NOMO-1 treated with DMSO at 0.1 percent for 48 hours (cell line): ENCODE measurements at regions not wholly inside any gene's neighbourhood (a gene's known extent, or its start where the extent isn't known, plus 50 kb on each side); places are given as distances from the start of the nearest gene placed in this dataset.
"Not testable (repeated sequence)": the region's sequence is repeated elsewhere in the genome, so short reads cannot be mapped to it uniquely, and the experiment has no call there.

Experiments used
- DNase-seq: peaks from one replicate; lab custom pipeline; 2025; ENCODE audit not compliant: unreplicated experiment; lab: John Stamatoyannopoulos, UW

DNA sequence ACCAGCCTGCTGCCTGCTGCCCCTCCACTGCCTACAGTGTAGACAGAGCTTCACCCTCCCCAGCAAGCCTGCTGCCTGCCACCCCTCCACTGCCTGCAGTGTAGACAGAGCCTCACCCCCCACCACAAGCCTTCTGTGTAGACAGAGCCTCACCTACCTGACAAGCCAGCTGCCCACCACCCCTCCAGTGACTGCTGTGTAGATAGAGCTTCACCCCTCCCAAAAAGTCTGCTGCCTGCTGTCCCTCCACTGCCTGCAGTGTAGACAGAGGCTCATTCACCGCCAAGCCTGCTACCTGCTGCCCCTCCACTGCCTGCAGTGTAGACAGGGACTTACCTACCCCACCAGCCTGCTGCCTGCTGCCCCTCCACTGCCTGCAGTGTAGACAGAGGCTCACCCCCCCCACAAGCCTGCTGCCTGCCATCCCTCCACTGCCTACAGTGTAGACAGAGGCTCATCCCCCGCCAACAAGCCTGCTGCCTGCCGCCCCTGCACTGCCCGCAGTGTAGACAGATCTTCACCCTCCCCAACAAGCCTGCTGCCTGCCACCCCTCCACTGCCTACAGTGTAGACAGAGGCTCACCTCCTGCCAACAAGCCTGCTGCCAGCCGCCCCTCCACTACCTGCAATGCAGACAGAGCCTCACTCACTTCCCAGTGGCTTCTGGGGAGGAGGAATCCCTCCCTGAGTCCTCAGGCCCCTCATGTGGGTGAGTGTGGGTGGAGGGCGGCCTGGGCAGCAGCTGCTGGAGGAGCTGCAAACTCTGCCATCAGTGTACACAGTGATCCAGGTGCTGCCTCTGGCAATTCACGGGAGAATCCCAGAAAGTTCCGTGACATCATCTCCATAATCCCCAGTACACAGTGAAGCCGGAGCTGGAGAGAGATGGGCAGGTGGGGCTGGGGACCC, 140.9 kb downstream of the DLL1 start:
- no peak for DNase-seq

DNA sequence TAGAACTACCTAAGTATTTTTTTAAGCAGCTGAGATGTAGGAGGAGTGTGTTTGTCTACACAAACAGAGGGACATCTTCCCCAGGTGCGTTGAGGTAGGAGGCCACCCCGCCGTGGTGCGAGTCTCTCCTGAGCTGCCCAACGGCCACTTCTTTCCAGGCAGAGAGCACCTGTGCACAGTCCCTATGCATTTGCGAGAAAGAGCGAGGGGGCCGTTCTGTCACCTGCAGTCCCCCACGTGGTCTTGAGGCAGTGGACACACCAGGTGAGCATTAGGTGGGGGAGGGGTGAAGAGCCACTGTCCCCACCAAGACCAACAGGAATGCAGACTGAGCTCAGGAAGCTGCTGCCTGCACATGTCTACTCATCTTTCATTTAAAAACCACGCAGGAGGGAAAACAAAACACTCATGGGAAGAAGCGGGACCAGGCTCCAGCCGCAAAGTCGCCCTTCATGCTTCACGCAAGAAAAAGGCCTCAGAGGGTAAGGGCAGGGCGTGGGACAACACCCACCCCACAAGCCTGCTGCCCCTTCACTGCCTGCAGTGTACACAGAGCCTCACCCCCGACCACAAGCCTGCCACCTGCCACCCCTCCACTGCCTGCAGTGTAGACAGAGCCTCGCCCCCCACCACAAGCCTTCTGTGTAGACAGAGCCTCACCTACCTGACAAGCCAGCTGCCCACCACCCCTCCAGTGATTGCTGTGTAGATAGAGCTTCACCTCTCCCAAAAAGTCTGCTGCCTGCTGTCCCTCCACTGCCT, 142.0 kb downstream of the DLL1 start:
- DNase-seq: no peak

- no peak for DNase-seq
Observed at GRCh38 chr6:170147832-170148708, 142.8 kb downstream of the DLL1 start.

GRCh38 chr6:170147056-170147787, 143.7 kb downstream of the DLL1 start:
- DNase-seq: no peak

GRCh38 chr6:170146640-170147039, 144.2 kb downstream of the DLL1 start:
- DNase-seq: no peak

DNA sequence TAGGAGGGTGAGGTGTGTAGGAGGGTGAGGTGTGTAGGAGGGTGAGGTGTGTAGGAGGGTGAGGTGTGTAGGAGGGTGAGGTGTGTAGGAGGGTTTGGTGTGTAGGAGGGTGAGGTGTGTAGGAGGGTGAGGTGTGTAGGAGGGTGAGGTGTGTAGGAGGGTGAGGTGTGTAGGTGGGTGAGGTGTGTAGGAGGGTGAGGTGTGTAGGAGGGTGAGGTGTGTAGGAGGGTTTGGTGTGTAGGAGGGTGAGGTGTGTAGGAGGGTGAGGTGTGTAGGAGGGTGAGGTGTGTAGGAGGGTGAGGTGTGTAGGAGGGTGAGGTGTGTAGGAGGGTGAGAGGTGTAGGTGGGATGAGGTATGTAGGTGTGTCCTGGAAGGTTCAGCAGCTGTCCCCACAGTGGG, 144.7 kb downstream of the DLL1 start:
- not testable (repeated sequence) for DNase-seq

DNA sequence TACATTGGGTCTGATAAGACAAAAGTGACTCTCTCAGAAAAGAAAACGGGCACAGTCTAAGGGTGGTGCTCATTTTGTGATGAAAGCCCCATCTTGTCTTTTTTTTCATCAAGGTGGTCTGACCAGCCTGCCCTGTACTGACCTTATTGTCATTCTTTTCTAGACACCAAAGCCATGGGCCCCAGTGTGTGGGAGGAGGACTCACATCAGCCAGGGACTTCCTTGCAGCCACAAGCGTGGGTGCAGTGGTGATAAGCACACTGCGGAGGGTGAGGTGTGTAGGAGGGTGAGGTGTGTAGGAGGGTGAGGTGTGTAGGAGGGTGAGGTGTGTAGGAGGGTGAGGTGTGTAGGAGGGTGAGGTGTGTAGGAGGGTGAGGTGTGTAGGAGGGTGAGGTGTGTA, 145.2 kb downstream of the DLL1 start:
- DNase-seq: not testable (repeated sequence)

DNA sequence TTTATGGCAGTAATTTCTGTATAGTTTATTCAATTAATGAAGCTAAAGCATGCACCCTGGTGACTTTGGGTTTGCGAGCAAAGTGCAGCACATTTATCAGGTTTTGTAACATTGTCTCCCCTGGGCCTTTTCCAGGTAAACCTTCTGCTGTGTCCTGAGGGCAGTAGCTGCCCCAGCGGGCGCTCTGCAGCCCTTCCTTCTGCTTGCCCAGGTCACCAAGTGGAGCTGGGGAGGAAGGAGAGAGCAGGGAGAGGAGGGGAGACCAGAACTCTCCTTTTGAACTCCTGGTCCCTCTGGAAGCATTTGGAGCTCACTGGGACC, 145.6 kb downstream of the DLL1 start:
- no peak for DNase-seq

GRCh38 chr6:170144571-170145271, 146.2 kb downstream of the DLL1 start:
- peak; percentile 49 for DNase-seq

GRCh38 chr6:170143401-170144150, 147.3 kb downstream of the DLL1 start:
- DNase-seq: peak; percentile 88

- no peak for DNase-seq
Observed at GRCh38 chr6:170142559-170142958, 148.3 kb downstream of the DLL1 start.

DNA sequence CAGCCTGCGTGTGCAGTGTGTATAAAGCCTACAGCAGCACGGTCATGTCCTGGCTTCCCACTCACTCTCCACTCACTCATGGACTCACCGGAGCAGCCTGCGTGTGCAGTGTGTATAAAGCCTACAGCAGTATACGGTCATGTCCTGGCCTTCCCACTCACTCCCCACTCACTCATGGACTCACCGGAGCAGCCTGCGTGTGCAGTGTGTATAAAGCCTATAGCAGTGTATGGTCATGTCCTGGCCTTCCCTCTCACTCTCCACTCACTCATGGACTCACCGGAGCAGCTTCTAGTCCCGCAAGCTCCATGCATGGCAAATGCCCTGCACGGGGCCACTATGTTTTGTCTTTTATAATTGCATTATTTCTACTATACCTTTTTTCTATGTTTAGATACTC, 149.8 kb downstream of the DLL1 start:
- DNase-seq: not testable (repeated sequence)

DNA sequence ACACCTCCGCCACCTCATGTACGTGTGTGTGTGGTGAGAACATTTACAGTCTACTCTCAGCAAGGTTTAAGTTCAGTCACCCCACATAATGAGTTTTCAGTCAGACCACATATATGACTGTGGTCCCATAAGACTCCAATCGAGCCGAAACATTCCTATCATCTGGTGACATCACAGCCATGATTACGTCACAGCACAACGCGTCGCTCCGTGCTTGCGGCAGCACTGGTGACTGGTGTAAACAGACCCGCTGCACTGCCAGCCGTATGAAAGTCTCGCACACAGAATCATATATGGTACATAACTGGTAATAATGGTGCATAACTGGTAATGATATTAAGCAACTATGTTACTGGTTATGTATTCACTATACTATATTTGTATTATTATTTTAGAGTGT, 150.7 kb downstream of the DLL1 start:
- no peak for DNase-seq

- DNase-seq: no peak
Observed at GRCh38 chr6:170139531-170139930, 151.3 kb downstream of the DLL1 start.

- DNase-seq: not testable (repeated sequence)
Observed at GRCh38 chr6:170139046-170139445, 151.8 kb downstream of the DLL1 start.

- no peak for DNase-seq
Observed at GRCh38 chr6:170137911-170138910, 152.7 kb downstream of the DLL1 start.

- DNase-seq: no peak
Observed at GRCh38 chr6:170137176-170137891, 153.5 kb downstream of the DLL1 start.
